H9 (cell line): ENCODE measurements at regions not wholly inside any gene's neighbourhood (a gene's known extent, or its start where the extent isn't known, plus 50 kb on each side); places are given as distances from the start of the nearest gene placed in this dataset.

Source experiments
- DNase-seq: peaks from one replicate; pipeline ENCODE4 v3.0.0-alpha.2; 2017
- H2AFZ ChIP-seq: one replicate; pipeline ENCODE4 v1.6.1; 2013; ENCODE audit warnings: mild to moderate bottlenecking, low read length, control low read depth, moderate library complexity
- H2AK5ac ChIP-seq: 2 replicates; pipeline ENCODE4 v1.6.1; 2013; ENCODE audit warnings: low read length, control low read depth, mixed read lengths; ENCODE audit not compliant: insufficient read length
- H2BK120ac ChIP-seq: one replicate; pipeline ENCODE4 v1.6.1; 2013; ENCODE audit warnings: low read depth, mild to moderate bottlenecking, low read length, control low read depth, inconsistent platforms; ENCODE audit not compliant: poor library complexity, severe bottlenecking
- H2BK12ac ChIP-seq: 2 replicates; pipeline ENCODE4 v1.6.1; 2013; ENCODE audit warnings: low read length, control low read depth, mixed read lengths, low read depth; ENCODE audit not compliant: insufficient read length
- H2BK15ac ChIP-seq: 2 replicates; pipeline ENCODE4 v1.6.1; 2013; ENCODE audit warnings: low read depth, low read length, control low read depth
- H2BK20ac ChIP-seq: one replicate; pipeline ENCODE4 v1.6.1; 2013; ENCODE audit warnings: low read depth, mild to moderate bottlenecking, low read length, control low read depth, inconsistent platforms; ENCODE audit not compliant: poor library complexity, severe bottlenecking
- H2BK5ac ChIP-seq: 2 replicates; pipeline ENCODE4 v1.6.1; 2013; ENCODE audit warnings: low read length, control low read depth, mixed read lengths; ENCODE audit not compliant: insufficient read length
- H3K14ac ChIP-seq: 2 replicates; pipeline ENCODE4 v1.6.1; 2013; ENCODE audit warnings: low read length, control low read depth; ENCODE audit not compliant: insufficient read depth
- H3K18ac ChIP-seq: 2 replicates; pipeline ENCODE4 v1.6.1; 2013; ENCODE audit warnings: low read depth, mild to moderate bottlenecking, mixed read lengths, low read length, control low read depth; ENCODE audit not compliant: insufficient read length
- H3K23ac ChIP-seq: 2 replicates; pipeline ENCODE4 v1.6.1; 2013; ENCODE audit warnings: low read length, control low read depth, mixed read lengths, low read depth; ENCODE audit not compliant: insufficient read length
- H3K23me2 ChIP-seq: 2 replicates; pipeline ENCODE4 v1.6.1; 2013; ENCODE audit warnings: low read depth, mild to moderate bottlenecking, mixed read lengths, low read length, control low read depth; ENCODE audit not compliant: insufficient read length, poor library complexity, severe bottlenecking
- H3K27ac ChIP-seq: 2 replicates; pipeline ENCODE4 v1.5.1; 2013; ENCODE audit warnings: low read length, control low read depth, mixed read lengths, low read depth; ENCODE audit not compliant: insufficient read length
- H3K27me3 ChIP-seq: 2 replicates; pipeline ENCODE4 v1.6.1; 2013; ENCODE audit warnings: low read length, control low read depth, inconsistent platforms; ENCODE audit not compliant: insufficient read depth
- H3K4ac ChIP-seq: 2 replicates; pipeline ENCODE4 v1.6.1; 2013; ENCODE audit warnings: low read depth, mild to moderate bottlenecking, control low read depth, inconsistent platforms, low read length, moderate library complexity
- H3K4me1 ChIP-seq: 2 replicates; pipeline ENCODE4 v1.6.1; 2013; ENCODE audit warnings: low read length, control low read depth, inconsistent platforms; ENCODE audit not compliant: insufficient read depth
- H3K4me2 ChIP-seq: 2 replicates; pipeline ENCODE4 v1.6.1; 2013; ENCODE audit warnings: low read length, control low read depth, mixed read lengths; ENCODE audit not compliant: insufficient read length, insufficient read depth
- H3K56ac ChIP-seq: 2 replicates; pipeline ENCODE4 v1.6.1; 2013; ENCODE audit warnings: low read depth, mild to moderate bottlenecking, mixed read lengths, low read length, control low read depth; ENCODE audit not compliant: insufficient read length
- H3K79me1 ChIP-seq: 2 replicates; pipeline ENCODE4 v1.6.1; 2013; ENCODE audit warnings: low read depth, mild to moderate bottlenecking, moderate library complexity, low read length, control low read depth, inconsistent platforms; ENCODE audit not compliant: insufficient read depth, poor library complexity, severe bottlenecking
- H3K79me2 ChIP-seq: 2 replicates; pipeline ENCODE4 v1.6.1; 2013; ENCODE audit warnings: low read length, control low read depth, inconsistent platforms; ENCODE audit not compliant: insufficient read depth
- H3K9ac ChIP-seq: 2 replicates; pipeline ENCODE4 v1.6.1; 2013; ENCODE audit warnings: low read length, control low read depth, mixed read lengths; ENCODE audit not compliant: insufficient read length; ENCODE audit errors: extremely low read depth
- H3K9me3 ChIP-seq: one replicate; pipeline ENCODE4 v1.6.1; 2013; ENCODE audit warnings: low read depth, low read length, inconsistent platforms; ENCODE audit not compliant: control insufficient read depth
- H3T11ph ChIP-seq: one replicate; pipeline ENCODE4 v1.6.1; 2013; ENCODE audit warnings: mild to moderate bottlenecking, low read length, control low read depth, inconsistent platforms
- H4K20me1 ChIP-seq: one replicate; pipeline ENCODE4 v1.6.1; 2013; ENCODE audit not compliant: control insufficient read depth, insufficient read length, insufficient read depth
- H4K5ac ChIP-seq: 2 replicates; pipeline ENCODE4 v1.6.1; 2013; ENCODE audit warnings: low read depth, mild to moderate bottlenecking, mixed read lengths, low read length, control low read depth; ENCODE audit not compliant: insufficient read length
- H4K8ac ChIP-seq: replicated peaks from 2 replicates; pipeline ENCODE4 v1.6.1; 2013; ENCODE audit warnings: low read length, control low read depth, mixed read lengths, low read depth; ENCODE audit not compliant: insufficient read length
- H4K91ac ChIP-seq: 2 replicates; pipeline ENCODE4 v1.6.1; 2013; ENCODE audit warnings: low read depth, mild to moderate bottlenecking, moderate library complexity, mixed read lengths, low read length, control low read depth; ENCODE audit not compliant: insufficient read length
- H3K27ac Mint-ChIP-seq, 3 experiments: 2 replicates in 2 of 3; 3 replicates in 1 of 3; pipeline ENCODE4 v1.8.0; 2020 to 2021; ENCODE audit warnings: mixed read lengths in 3 of 3, mild to moderate bottlenecking in 1 of 3, moderate library complexity in 1 of 3
- H3K27me3 Mint-ChIP-seq: 2 replicates; pipeline ENCODE4 v1.8.0; 2021; ENCODE audit warnings: low read depth, mild to moderate bottlenecking, moderate library complexity, mixed read lengths
- H3K36me3 Mint-ChIP-seq, 3 experiments: 2 replicates in 2 of 3; 3 replicates in 1 of 3; pipeline ENCODE4 v1.8.0; 2020 to 2021; ENCODE audit warnings: low read depth in 3 of 3, mixed read lengths in 3 of 3; ENCODE audit not compliant: insufficient read depth in 1 of 3
- H3K4me1 Mint-ChIP-seq, 2 experiments: 2 replicates each; pipeline ENCODE4 v1.8.0; 2020; ENCODE audit warnings: mixed read lengths in 2 of 2
- H3K4me3 Mint-ChIP-seq, 2 experiments: 2 replicates in 1 of 2; 3 replicates in 1 of 2; pipeline ENCODE4 v1.8.0; 2020 to 2021; ENCODE audit warnings: mild to moderate bottlenecking in 2 of 2, mixed read lengths in 2 of 2, moderate library complexity in 1 of 2
- H3K9me3 Mint-ChIP-seq, 2 experiments: 2 replicates in 1 of 2; 3 replicates in 1 of 2; pipeline ENCODE4 v1.8.0; 2020; ENCODE audit warnings: mild to moderate bottlenecking in 2 of 2, mixed read lengths in 2 of 2, moderate library complexity in 1 of 2
- CTCF ChIP-seq: fragments of 200-600 bp; sonication (generic); conservative IDR thresholded peaks from 3 replicates; pipeline ENCODE4 v1.8.0; 2021; ENCODE audit warnings: antibody characterized with exemption, mild to moderate bottlenecking
- WGBS: extraction: QIAGEN DNeasy Blood & Tissue Kit; methylation state at CpG from one replicate; pipeline ENCODE4 v1.1.7; 2013; ENCODE audit warnings: missing lambda C conversion rate, low lambda C conversion rate, mixed read lengths; ENCODE audit not compliant: insufficient read length; ENCODE audit errors: extremely low coverage; 5-methylcytosine and 5-hydroxymethylcytosine counted together

- H3K27ac Mint-ChIP-seq = no peak overlapping the region
- H3K4me1 Mint-ChIP-seq = no peaks in the 10 kb centered on the region
Observed at GRCh38 chr2:189369566-189369965, 71.7 kb upstream of the WDR75 start.

More at GRCh38 chr2:189369566-189369965, 71.7 kb upstream of the WDR75 start:
- H3K79me1 ChIP-seq = no peaks in the 10 kb centered on the region
- no peak overlapping the region for H3T11ph ChIP-seq
- no peaks in the 10 kb centered on the region for H3K23me2 ChIP-seq
- no peak overlapping the region for H3K18ac ChIP-seq
- H3K79me2 ChIP-seq = no peaks in the 10 kb centered on the region
- WGBS = no CpG with 5 or more reads among the region's 3 CpGs
- H3K14ac ChIP-seq = no peak overlapping the region
- no peak overlapping the region for H3K9ac ChIP-seq
- no peak overlapping the region for H3K56ac ChIP-seq
- Mint-ChIP-seq H3K9me3 (no peaks in the 10 kb centered on the region), H3K4me3 (no peak overlapping the region), H3K27me3 (no peaks in the 10 kb centered on the region), H3K36me3 (no peaks in the 10 kb centered on the region)
- no peak overlapping the region for H3K23ac ChIP-seq
- no peak overlapping the region for H4K8ac ChIP-seq
- no peaks in the 10 kb centered on the region for H3K9me3 ChIP-seq
- H2BK20ac ChIP-seq = no peak overlapping the region
- no peak overlapping the region for H2AK5ac ChIP-seq
- H4K5ac ChIP-seq = no peak overlapping the region
- DNase-seq = no peak
- no peak overlapping the region for H2AFZ ChIP-seq
- H3K27ac ChIP-seq = no peak overlapping the region
- no peak for TF ChIP-seq CTCF
- no peak overlapping the region for H4K91ac ChIP-seq
- H3K4me2 ChIP-seq = no peak overlapping the region
- no peak overlapping the region for H2BK15ac ChIP-seq
- H2BK120ac ChIP-seq = no peak overlapping the region
- H4K20me1 ChIP-seq = no peaks in the 10 kb centered on the region
- no peaks in the 10 kb centered on the region for H3K4me1 ChIP-seq
- no peaks in the 10 kb centered on the region for H3K27me3 ChIP-seq
- H2BK5ac ChIP-seq = no peak overlapping the region
- no peak overlapping the region for H2BK12ac ChIP-seq
- no peak overlapping the region for H3K4ac ChIP-seq
